ENCODE measurements at regions not wholly inside any gene's neighbourhood (a gene's known extent, or its start where the extent isn't known, plus 50 kb on each side); places are given as distances from the start of the nearest gene placed in this dataset.
A peak's percentile ranks its signal among the peaks of the same experiment; 100 is the strongest.

DNA sequence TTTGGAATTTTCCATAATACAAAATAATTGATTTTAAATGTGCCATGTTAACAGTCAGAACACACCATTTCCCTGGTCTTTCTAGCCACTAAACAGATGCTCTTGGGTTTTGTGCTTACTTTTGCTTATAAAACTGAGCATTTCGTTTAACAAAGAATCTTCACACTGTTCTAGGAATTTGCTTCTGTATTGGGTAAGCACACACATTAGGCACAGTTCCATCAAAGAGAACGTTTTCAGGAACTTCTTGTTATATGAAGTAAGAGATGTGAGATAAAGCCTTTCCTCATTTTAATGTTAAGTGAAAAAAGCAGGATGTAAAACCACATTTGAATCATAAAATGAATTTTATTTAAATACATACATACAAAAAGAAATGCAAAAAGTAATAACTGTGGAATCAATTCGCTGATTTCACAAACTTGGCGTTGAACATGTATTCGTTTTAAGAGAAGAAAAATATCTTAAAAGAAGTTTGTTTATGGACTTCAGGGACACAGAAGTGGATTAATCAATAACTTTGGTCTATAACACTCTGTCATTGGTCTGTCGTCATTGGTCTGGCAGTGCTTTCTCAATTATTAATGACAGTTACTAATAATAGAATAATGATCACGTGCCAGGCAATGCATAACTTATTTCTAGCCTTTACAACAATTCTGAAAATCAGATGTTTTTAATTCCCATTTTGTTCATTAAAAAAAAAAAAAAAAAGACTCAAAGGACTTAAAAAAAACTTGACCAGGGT lies 199.9 kb upstream of the PRDM1 start:
- peaks cover 52% of the 10 kb centered on the region for H3K4me1 ChIP-seq (ENCODE audit: low read length)
- no peak for TF ChIP-seq EZH2phosphoT487 (IDR thresholded peaks at IDR 0.05; ENCODE audit: low read depth)
- TF ChIP-seq, protein P1, sequence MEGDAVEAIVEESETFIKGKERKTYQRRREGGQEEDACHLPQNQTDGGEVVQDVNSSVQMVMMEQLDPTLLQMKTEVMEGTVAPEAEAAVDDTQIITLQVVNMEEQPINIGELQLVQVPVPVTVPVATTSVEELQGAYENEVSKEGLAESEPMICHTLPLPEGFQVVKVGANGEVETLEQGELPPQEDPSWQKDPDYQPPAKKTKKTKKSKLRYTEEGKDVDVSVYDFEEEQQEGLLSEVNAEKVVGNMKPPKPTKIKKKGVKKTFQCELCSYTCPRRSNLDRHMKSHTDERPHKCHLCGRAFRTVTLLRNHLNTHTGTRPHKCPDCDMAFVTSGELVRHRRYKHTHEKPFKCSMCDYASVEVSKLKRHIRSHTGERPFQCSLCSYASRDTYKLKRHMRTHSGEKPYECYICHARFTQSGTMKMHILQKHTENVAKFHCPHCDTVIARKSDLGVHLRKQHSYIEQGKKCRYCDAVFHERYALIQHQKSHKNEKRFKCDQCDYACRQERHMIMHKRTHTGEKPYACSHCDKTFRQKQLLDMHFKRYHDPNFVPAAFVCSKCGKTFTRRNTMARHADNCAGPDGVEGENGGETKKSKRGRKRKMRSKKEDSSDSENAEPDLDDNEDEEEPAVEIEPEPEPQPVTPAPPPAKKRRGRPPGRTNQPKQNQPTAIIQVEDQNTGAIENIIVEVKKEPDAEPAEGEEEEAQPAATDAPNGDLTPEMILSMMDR (IDR thresholded peaks at IDR 0.05; ENCODE audit: low read depth, low read length) = no peak
- no peak overlapping the region for H3K4me3 ChIP-seq (ENCODE audit: low read length)
- no peak overlapping the region for H3K9ac ChIP-seq (ENCODE audit: low read length)
- H3K27ac ChIP-seq (ENCODE audit: low read length) = 0 out of 2 replicates have a peak overlapping the region, but pooled peaks have one; percentile 15
- no peaks in the 10 kb centered on the region for H3K27me3 ChIP-seq (ENCODE audit: low read depth, low read length)
- no peaks in the 10 kb centered on the region for H3K36me3 ChIP-seq (replicated peaks; ENCODE audit: low read depth, low read length)
- 0 out of 2 replicates have a peak, but pooled peaks cover 3% of the 10 kb centered on the region for H3K9me3 ChIP-seq (ENCODE audit: insufficient read depth, low read length)
- no peaks in the 10 kb centered on the region for H4K20me1 ChIP-seq (ENCODE audit: insufficient read depth, low read length)
- H3K4me2 ChIP-seq (ENCODE audit: low read length) = peak overlapping the region; percentile 23; the same call in 1 of the 2 replicates
- H2AFZ ChIP-seq (ENCODE audit: low read depth, low read length) = no peak overlapping the region
- no peaks in the 10 kb centered on the region for H3K79me2 ChIP-seq (ENCODE audit: low read length)

DNA sequence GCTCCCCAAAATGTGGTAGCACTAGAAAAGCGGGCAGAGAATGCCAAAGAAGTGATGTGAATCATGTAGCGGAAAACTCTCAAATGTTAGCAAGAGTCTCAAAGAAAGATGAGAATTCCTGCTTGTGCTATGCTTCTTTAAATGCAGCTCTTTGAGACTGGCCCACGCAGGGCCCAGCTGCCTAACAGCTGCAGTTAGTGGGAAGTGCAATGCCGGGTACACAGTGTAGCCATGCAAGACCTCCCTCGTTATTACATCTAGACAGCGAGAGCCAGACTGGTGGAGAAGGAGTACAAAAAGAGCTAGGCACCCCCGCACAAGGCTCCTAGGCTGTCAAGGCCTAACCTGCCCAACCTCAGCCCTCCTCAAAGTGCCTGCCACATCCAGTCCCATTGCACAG lies 201.7 kb upstream of the PRDM1 start:
- Histone ChIP-seq H3K9me3 (ENCODE audit: insufficient read depth, low read length) (no peaks in the 10 kb centered on the region), H3K4me3 (ENCODE audit: low read length) (peak overlapping the region; percentile 15; the same call in 1 of the 2 replicates), H3K27me3 (ENCODE audit: low read depth, low read length) (no peaks in the 10 kb centered on the region), H2AFZ (ENCODE audit: low read depth, low read length) (peak overlapping the region; percentile 87), H3K27ac (ENCODE audit: low read length) (peak overlapping the region; percentile 28), H3K79me2 (ENCODE audit: low read length) (no peaks in the 10 kb centered on the region), H3K4me1 (ENCODE audit: low read length) (peaks cover 70% of the 10 kb centered on the region), H4K20me1 (ENCODE audit: insufficient read depth, low read length) (no peaks in the 10 kb centered on the region), H3K9ac (ENCODE audit: low read length) (no peak overlapping the region), H3K36me3 (replicated peaks; ENCODE audit: low read depth, low read length) (no peaks in the 10 kb centered on the region), H3K4me2 (ENCODE audit: low read length) (peak overlapping the region; percentile 35)
- TF ChIP-seq, protein P1 (IDR thresholded peaks at IDR 0.05; ENCODE audit: low read depth, low read length) = no peak
- no peak for TF ChIP-seq EZH2phosphoT487 (IDR thresholded peaks at IDR 0.05; ENCODE audit: low read depth)

DNA sequence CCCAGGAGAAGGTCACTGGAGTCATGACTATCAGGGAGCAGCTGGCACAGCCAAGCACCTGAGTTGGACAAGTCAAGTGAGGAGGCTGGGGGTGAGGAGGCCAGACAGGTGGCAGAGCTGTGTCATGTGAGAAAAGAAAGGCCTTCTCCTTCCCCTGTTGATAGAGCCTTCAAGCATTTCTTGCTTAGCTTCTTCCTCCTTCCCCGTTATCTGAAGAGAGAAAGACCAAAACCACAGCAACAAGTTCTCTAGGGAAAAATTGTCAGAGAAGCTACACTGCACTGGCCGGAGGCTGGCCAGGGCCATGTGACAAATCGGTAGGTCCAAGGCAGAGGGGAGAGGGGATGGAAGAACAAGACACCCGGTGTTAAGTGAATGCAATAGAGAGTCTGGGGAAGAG lies 202.1 kb upstream of the PRDM1 start:
- Histone ChIP-seq H3K27me3 (ENCODE audit: low read depth, low read length) (no peaks in the 10 kb centered on the region), H3K4me2 (ENCODE audit: low read length) (peak overlapping the region; percentile 35), H3K9ac (ENCODE audit: low read length) (peak overlapping the region; percentile 26; the same call in 1 of the 2 replicates), H3K27ac (ENCODE audit: low read length) (peak overlapping the region; percentile 28), H3K4me1 (ENCODE audit: low read length) (peaks cover 70% of the 10 kb centered on the region), H3K79me2 (ENCODE audit: low read length) (no peaks in the 10 kb centered on the region), H3K36me3 (replicated peaks; ENCODE audit: low read depth, low read length) (no peaks in the 10 kb centered on the region), H4K20me1 (ENCODE audit: insufficient read depth, low read length) (no peaks in the 10 kb centered on the region), H3K9me3 (ENCODE audit: insufficient read depth, low read length) (no peaks in the 10 kb centered on the region), H2AFZ (ENCODE audit: low read depth, low read length) (peak overlapping the region; percentile 87), H3K4me3 (ENCODE audit: low read length) (peak overlapping the region; percentile 15; the same call in 1 of the 2 replicates)
- TF ChIP-seq, protein P1 (IDR thresholded peaks at IDR 0.05; ENCODE audit: low read depth, low read length) = no peak
- TF ChIP-seq EZH2phosphoT487 (IDR thresholded peaks at IDR 0.05; ENCODE audit: low read depth) = no peak

DNA sequence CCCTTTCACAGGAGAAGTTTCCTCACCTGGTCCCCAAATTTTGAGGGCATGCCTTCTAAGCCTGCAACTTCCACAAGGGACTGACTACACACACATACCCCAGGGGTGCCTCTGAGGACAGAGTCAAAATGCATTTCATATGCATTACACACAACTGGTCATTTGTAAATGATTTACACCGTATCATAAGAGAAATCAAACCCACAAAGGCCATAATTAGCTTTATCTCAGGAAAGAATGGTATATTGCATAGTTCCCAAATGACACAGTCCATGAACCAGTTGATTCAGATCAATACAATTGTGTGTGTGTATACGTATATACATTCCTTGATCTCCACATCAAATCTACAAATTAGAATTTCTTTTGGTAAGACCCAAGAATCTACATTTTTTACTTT lies 203.3 kb upstream of the PRDM1 start:
- H3K79me2 ChIP-seq (ENCODE audit: low read length) = no peaks in the 10 kb centered on the region
- no peaks in the 10 kb centered on the region for H3K9me3 ChIP-seq (ENCODE audit: insufficient read depth, low read length)
- no peaks in the 10 kb centered on the region for H4K20me1 ChIP-seq (ENCODE audit: insufficient read depth, low read length)
- no peak overlapping the region for H3K9ac ChIP-seq (ENCODE audit: low read length)
- no peak overlapping the region for H2AFZ ChIP-seq (ENCODE audit: low read depth, low read length)
- no peaks in the 10 kb centered on the region for H3K27me3 ChIP-seq (ENCODE audit: low read depth, low read length)
- no peaks in the 10 kb centered on the region for H3K36me3 ChIP-seq (replicated peaks; ENCODE audit: low read depth, low read length)
- no peak for TF ChIP-seq EZH2phosphoT487 (IDR thresholded peaks at IDR 0.05; ENCODE audit: low read depth)
- TF ChIP-seq, protein P1 (IDR thresholded peaks at IDR 0.05; ENCODE audit: low read depth, low read length) = no peak
- H3K4me2 ChIP-seq (ENCODE audit: low read length) = no peak overlapping the region
- H3K27ac ChIP-seq (ENCODE audit: low read length) = no peak overlapping the region
- H3K4me1 ChIP-seq (ENCODE audit: low read length) = peaks cover 70% of the 10 kb centered on the region
- H3K4me3 ChIP-seq (ENCODE audit: low read length) = no peak overlapping the region
